ENCODE measurements at regions not wholly inside any gene's neighbourhood (a gene's known extent, or its start where the extent isn't known, plus 50 kb on each side); places are given as distances from the start of the nearest gene placed in this dataset.

GRCh38 chr22:44634426-44635321 is 67.3 kb upstream of the PRR5 start:
- no peak overlapping the region for H3K27ac ChIP-seq
- TF ChIP-seq ZFX (IDR thresholded peaks at IDR 0.05; ENCODE audit: borderline replicate concordance) (no peak), CTCF (IDR thresholded peaks at IDR 0.05) (no peak)

- TF ChIP-seq CTCF (IDR thresholded peaks at IDR 0.05), result no peak
- no peak for TF ChIP-seq ZFX (IDR thresholded peaks at IDR 0.05; ENCODE audit: borderline replicate concordance)
- H3K27ac ChIP-seq, result no peak overlapping the region
These were observed 68.4 kb upstream of the PRR5 start for GRCh38 chr22:44633647-44634046.

- H3K27ac ChIP-seq, result no peak overlapping the region
These were observed 69.2 kb upstream of the PRR5 start for GRCh38 chr22:44632541-44633396.

GRCh38 chr22:44630826-44631225 is 71.2 kb upstream of the PRR5 start:
- H3K27ac ChIP-seq, result no peak overlapping the region
- no peak for TF ChIP-seq ZFX (IDR thresholded peaks at IDR 0.05; ENCODE audit: borderline replicate concordance)
- no peak for TF ChIP-seq CTCF (IDR thresholded peaks at IDR 0.05)

More at GRCh38 chr22:44632541-44633396, 69.2 kb upstream of the PRR5 start:
- TF ChIP-seq CTCF (IDR thresholded peaks at IDR 0.05) (no peak), ZFX (IDR thresholded peaks at IDR 0.05; ENCODE audit: borderline replicate concordance) (no peak)

- H3K27ac ChIP-seq, result no peak overlapping the region
- TF ChIP-seq CTCF (IDR thresholded peaks at IDR 0.05) (no peak), ZFX (IDR thresholded peaks at IDR 0.05; ENCODE audit: borderline replicate concordance) (no peak)
These were observed 73.2 kb upstream of the PRR5 start for GRCh38 chr22:44628835-44629234.

- no peak overlapping the region for H3K27ac ChIP-seq
- no peak for TF ChIP-seq ZFX (IDR thresholded peaks at IDR 0.05; ENCODE audit: borderline replicate concordance)
- no peak for TF ChIP-seq CTCF (IDR thresholded peaks at IDR 0.05)
These were observed 73.7 kb upstream of the PRR5 start for GRCh38 chr22:44628273-44628672.
